ENCODE measurements at regions not wholly inside any gene's neighbourhood (a gene's known extent, or its start where the extent isn't known, plus 50 kb on each side); places are given as distances from the start of the nearest gene placed in this dataset.

DNA sequence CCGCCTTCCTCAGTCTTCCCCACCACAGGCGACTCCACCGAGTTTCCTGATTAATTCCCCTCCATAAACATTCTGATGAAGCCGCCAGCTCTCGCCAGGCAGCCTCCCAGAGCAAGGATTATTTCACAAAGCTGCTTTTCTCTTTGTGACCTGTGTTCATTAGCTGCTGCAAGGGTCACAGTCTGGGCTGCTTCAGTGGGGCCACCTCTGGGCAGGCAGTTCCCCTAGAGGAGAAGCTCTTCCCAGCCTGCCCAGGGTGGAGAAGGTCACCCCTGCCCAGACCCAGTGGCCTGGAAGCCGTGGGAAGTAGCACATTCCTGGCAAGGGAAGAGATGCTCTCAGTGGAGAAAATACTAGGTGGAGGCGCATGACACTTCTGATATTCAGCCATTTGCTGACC, 58.4 kb upstream of the RAPGEF1 start:
- DNase-seq = no peak
- Histone ChIP-seq H3K36me3 (replicated peaks in 1 of 2; ENCODE audit: insufficient read depth in 1 of 2, low read depth in 2 of 2) (no peaks in the 10 kb centered on the region), H3K27ac (no peak overlapping the region), H3K27me3 (no peaks in the 10 kb centered on the region), H3K9me3 (no peaks in the 10 kb centered on the region), H3K4me1 (no peaks in the 10 kb centered on the region), H3K4me3 (no peak overlapping the region)
- no peak for ATAC-seq
- no peak for TF ChIP-seq POLR2A (IDR thresholded peaks at IDR 0.05)
- TF ChIP-seq, protein P1, sequence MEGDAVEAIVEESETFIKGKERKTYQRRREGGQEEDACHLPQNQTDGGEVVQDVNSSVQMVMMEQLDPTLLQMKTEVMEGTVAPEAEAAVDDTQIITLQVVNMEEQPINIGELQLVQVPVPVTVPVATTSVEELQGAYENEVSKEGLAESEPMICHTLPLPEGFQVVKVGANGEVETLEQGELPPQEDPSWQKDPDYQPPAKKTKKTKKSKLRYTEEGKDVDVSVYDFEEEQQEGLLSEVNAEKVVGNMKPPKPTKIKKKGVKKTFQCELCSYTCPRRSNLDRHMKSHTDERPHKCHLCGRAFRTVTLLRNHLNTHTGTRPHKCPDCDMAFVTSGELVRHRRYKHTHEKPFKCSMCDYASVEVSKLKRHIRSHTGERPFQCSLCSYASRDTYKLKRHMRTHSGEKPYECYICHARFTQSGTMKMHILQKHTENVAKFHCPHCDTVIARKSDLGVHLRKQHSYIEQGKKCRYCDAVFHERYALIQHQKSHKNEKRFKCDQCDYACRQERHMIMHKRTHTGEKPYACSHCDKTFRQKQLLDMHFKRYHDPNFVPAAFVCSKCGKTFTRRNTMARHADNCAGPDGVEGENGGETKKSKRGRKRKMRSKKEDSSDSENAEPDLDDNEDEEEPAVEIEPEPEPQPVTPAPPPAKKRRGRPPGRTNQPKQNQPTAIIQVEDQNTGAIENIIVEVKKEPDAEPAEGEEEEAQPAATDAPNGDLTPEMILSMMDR (IDR thresholded peaks at IDR 0.05) = no peak
- intact Hi-C loops (cut with DNase I) = no loop called here
- 39 to 46% methylated on average over 7 of the region's 7 CpGs for WGBS, 2 donors

DNA sequence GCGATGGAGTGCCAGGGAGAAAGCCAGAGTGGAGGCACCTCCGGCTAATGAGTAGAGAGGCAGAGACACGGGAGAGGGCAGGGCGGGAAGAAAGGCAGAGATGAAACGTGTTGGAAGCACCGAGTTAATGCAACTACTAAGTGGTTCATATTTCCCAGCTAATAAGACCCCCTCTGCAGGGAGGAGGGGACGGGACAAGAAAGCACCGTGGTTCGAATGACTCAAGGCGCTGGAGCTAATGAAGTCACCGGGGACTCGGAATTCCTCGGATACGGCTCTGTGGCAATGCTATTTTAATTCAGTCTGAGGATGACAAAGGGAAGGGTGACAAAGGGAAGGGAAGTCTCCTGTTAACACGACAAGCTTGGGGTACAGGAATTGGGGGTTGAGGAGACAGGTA, 54.5 kb upstream of the RAPGEF1 start:
- intact Hi-C loops (cut with DNase I) = no loop called here
- WGBS, 2 donors = 51 to 54% methylated on average over 15 of the region's 15 CpGs

DNA sequence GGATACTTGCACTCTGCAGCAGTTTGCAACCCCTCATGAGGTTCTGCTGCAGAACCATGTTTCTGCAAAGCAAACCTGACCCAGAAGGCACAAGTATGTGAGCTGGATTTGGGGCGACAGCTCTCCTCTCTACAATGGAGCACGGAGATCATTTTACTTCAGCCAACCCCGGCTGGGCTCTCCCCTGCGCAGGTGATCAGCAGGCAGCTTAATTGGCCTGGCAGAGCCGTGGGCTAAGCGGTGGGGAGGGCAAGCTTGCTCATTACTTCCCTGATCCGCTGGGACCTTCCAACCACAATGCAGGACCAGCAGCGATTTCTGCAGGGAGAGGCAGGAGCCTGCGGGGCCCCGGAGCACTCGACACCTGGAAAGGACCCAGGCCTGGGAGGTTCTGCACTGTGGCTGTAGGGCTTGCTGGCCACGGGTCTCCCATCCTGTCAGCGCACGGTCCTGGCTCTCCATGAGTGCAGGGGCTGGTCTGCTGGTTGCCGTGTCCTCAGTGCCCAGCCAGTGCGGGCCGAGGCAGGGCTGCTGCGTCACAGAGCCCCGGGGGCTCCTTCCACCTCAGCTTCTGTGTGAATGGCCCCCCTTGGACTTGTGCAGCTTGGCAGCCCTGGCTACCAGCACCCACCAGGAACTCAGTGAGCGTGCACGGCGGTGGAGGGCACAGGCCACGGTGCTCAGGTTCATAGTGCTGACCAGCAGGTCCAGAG, 51.8 kb upstream of the RAPGEF1 start:
- WGBS, 2 donors = 58 to 64% methylated on average over 5 to 15 of the region's 23 CpGs
- no peaks in the 10 kb centered on the region for H3K9me3 ChIP-seq
- H3K4me3 ChIP-seq = no peak overlapping the region
- intact Hi-C loops (cut with DNase I) = no loop called here
- no peaks in the 10 kb centered on the region for H3K27me3 ChIP-seq
- DNase-seq = no peak
- no peaks in the 10 kb centered on the region for H3K36me3 ChIP-seq (replicated peaks in 1 of 2; ENCODE audit: insufficient read depth in 1 of 2, low read depth in 2 of 2)
- ATAC-seq = no peak
- no peak overlapping the region for H3K27ac ChIP-seq
- H3K4me1 ChIP-seq = no peaks in the 10 kb centered on the region
- TF ChIP-seq, protein P1 (IDR thresholded peaks at IDR 0.05) = no peak
- no peak for TF ChIP-seq POLR2A (IDR thresholded peaks at IDR 0.05)

More for the DNA sequence above, 54.5 kb upstream of the RAPGEF1 start:
- H3K9me3 ChIP-seq = no peaks in the 10 kb centered on the region
- DNase-seq (no peak), ATAC-seq (no peak)
- H3K27ac ChIP-seq = no peak overlapping the region
- H3K4me1 ChIP-seq = no peaks in the 10 kb centered on the region
- no peak overlapping the region for H3K4me3 ChIP-seq
- no peaks in the 10 kb centered on the region for H3K27me3 ChIP-seq
- TF ChIP-seq, protein P1 (IDR thresholded peaks at IDR 0.05) = no peak
- TF ChIP-seq POLR2A (IDR thresholded peaks at IDR 0.05) = no peak
- no peaks in the 10 kb centered on the region for H3K36me3 ChIP-seq (replicated peaks in 1 of 2; ENCODE audit: insufficient read depth in 1 of 2, low read depth in 2 of 2)

Measured in body of pancreas (tissue), 4 donors.